HG03045 (cell line): ENCODE measurements at regions not wholly inside any gene's neighbourhood (a gene's known extent, or its start where the extent isn't known, plus 50 kb on each side); places are given as distances from the start of the nearest gene placed in this dataset.
A peak's percentile ranks its signal among the peaks of the same experiment; 100 is the strongest.

Experiments used
- ATAC-seq: cut with Tn5 transposase; IDR thresholded peaks from one replicate; pipeline ENCODE4 v1.9.1; 2021; ENCODE audit warnings: mild to moderate bottlenecking, moderate library complexity; ENCODE audit not compliant: unreplicated experiment

DNA sequence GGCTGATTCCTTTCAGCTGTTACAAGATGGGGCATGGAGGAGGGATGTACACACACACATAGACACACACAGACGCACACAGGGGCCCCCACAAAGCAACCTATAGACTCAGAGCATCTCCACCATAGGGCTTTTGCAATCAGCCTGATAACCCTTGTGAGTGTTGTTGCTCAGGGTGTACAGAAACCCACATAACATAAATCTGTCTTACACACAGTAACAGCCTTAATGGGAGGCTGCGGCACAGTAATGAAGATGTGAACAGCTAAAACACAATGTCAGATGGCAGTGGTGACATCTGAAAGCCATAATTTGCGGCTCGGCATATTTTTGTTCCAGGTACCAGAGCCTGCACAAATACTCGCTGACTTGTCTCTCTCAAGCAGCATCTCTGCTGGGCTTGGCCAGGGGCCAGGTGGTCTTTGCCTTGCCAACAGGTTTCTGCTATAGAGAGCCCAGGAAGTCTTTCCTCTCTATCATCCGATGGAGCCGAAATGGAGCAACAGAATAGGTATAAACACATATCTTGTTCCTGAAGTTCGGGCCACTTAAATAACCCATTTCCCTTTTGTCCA lies 357.2 kb upstream of the GATB start:
- no peak for ATAC-seq

DNA sequence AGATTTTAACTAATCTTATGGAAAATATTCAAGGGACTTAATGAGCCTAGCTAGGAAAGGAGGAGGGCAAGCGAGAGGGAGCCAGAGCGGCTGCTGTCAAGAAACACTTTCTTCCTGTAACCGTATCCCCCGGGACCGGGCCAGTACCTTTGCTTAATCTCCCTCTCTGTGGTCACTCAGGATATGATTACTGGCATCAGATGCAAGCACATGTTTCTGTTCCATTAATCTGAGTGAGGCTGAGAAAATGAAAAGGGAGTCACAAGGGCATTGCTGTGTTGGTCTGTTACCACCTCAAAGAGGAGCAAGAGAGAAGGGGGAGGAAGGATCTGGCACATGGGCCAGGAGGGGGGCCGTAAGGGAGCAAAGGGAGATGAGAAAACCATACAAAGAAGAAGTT lies 356.7 kb upstream of the GATB start:
- ATAC-seq, result no peak

DNA sequence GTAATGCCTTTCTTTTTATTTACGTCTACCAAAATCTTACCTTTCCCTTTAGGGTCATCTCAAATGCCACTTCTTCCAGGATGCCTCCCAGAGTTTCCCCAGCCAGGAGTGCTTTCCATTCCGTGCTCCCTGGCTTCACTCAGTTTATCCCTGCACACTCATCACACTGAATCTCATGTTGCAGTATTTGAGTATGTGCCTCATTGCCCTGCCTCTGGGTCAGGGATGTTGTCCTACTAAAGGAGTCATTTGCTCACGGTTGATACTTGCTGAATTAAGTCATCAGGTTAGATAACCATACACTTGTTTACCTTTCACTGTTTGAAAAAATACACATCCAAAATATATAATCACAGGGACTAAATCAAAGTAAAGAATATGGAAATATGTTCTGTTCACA lies 356.2 kb upstream of the GATB start:
- no peak for ATAC-seq

DNA sequence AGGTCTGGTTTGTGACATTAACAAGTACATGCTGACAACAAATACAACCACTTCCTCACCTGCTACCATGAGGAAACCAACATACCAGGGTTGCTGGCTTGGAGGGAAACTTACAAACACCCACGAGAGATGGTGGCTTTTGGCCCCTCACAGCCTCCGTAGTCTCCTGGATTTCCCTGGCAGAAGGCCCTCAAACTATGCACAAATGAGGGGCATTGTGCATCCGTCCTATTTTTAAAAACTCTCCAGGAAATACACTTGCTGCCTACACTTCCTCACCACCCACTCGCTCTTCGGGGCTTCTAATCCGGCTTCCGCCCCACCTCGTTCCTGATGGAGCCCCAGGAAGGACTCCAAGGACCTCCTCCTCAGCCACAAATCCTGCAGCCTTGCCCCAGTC lies 355.0 kb upstream of the GATB start:
- ATAC-seq, result no peak

DNA sequence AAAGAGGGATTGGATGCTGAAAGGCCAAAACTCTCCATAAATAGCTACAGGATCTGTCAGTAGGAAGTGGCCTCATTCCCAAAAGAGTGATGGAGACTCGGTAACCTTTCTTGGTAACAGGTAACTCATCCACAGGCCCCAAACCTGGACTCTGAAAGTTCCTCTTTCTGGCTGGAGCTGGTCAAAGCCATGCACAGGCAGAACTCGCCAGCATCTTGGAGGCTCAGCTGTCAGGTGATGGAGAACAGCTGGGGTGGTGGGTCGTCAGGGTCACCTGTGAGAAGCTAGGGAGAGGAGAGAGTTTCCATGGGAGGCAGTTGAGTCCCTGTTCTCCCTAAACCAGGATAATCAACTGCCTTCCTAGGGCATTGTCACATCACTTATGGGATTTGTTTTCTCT lies 354.3 kb upstream of the GATB start:
- ATAC-seq, result no peak

DNA sequence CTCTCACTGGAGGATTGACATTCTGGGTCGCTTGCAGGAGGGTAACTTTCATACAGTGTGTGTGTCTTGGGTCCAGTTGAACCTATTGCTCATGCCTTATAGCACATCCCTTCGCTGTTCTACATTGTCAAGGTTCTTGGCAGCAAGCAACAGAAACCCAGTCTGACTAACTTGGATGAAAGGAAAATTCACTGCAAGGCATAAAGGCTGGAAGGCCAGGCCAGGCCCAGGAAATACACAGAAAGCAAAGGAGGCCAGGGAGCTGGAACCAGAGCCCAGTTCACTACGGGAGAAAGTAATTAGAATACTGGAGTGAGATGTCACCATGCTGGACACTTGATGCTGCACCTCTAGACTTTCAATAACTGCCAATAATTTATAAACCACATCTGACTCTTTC lies 353.8 kb upstream of the GATB start:
- no peak for ATAC-seq

DNA sequence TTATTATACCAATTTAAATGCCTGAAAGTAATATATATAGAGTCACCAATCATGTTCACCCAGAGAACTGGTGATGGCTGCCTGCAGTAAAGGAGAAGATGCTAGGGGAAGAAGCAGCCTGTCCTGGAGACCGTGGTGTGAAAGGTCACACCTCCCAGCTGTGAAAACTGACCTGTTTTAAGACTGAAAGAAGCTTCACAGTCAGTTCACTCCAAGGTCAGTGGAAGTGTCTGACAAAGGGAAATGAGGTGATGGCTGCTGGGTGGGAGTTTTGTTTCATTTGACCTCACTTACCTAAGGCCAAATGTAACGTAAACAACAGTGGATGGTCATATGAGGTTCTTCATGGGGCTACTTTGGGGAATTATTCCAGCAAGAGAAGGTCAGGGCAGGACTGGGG lies 352.1 kb upstream of the GATB start:
- ATAC-seq, result peak; percentile 77

DNA sequence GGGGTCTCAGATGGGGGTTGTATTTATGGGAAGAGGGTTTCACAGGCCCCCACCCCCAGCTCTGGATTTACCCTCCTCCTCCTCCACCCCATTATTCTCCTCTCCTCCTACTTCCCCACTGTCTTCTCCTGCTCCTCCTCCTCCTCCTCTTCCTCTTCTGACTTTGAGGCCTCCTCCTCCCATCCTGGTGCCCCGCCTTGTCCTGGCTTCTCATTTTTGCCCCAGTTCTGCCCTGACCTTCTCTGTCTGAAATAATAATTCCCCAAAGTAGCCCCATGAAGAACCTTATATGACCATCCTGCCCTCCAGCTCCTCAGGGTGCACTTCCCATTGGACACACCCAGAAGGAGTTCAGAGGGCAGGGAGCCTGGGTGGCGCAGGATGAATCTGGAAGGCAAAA lies 351.4 kb upstream of the GATB start:
- no peak for ATAC-seq

DNA sequence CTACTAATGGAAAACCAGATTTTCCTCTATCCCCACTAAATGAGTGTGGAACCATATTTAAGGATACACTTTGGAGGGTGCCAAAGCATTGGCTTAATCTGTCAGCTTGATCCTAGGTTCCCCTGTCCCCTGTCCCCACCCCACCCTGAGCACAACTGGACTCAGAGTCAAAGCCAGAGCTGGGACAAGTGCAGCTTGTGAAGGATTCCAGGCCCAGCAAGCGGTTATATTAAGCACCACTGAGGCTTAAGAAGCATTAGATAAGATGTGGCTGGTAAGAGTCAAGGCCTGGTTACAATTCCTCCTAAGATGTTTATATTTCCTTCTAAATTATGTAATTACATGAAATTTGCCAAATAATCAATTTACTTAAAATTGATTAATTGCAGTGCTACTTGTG lies 350.0 kb upstream of the GATB start:
- no peak for ATAC-seq

DNA sequence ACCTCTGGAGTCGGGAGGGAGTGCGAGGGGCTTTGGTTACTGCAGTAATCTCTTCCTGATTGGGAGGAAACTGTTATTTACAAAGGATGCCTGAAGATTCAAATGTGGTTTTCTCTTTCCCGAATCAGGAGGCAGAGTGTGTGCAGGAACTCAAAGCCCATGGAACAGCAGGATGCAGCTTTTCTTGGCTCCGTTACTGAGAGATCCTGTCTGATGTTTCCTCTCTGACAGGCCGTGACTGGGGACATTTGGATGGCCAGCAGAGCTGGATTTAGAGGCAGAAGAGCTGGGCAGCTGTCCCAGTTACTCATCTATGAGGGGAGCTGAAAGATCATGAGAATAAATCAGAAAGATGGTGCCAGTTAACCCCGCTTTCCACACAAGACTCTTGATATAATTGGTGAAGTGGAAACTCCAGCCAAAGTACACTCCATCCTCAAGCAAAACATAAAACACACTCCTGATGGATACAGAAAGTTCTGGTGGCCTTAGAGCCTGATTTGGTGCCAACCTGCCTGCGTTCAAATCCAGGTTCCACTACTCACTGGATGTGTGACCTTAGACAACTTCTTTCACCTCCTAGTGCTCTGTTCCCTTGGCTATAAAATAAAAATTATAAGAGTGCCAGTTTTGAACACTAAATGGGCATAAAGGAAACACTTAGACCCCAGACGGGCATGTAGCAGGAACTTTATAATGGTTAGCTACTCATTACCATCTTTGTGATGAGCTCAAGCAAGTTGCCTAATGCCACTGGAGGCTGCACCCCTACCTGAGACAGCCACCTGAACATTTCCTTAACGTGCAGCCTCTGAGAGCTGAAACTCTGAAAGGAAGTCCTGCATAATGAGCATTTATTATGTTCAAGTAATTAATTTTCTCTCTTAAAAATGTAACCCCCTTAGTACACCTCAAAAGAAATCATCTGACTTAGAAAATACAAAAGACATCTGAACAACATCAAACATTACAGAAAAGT lies 349.0 kb upstream of the GATB start:
- ATAC-seq, result no peak

DNA sequence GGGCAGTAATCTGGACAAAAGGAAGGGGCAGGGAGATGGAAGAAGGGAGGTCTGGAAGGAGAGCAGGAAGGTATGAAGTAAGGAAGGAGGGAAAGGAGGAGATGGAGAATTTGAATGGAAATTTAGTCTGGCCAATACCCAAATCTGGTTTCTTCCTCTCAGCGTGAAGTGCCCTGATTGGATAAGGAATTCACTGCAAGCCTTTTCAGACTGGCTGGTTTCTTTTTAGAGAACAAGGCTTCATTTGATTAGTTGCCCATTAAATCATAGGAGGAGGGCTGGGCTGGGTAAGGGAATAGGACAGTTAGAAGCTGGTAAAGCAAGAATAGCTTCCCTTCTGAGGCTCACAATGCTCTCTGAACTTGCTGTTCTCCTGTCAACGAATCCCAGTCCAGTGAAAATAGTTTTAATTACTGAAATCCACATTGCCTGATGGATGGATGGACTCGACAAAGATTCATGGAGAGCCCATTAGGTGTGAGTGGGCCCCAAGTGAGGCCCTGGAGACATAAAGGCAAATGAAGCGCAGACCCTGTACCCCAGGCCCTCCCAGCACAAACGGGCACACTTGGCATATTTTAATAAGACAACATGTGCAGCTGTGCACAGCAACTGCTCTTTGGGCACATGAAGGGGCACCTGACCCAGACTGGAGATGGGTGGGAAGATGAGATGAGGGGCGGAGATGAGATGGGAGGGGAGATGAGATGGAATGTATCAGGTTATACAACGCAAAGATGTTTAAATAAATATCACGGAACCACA lies 347.1 kb upstream of the GATB start:
- no peak for ATAC-seq

DNA sequence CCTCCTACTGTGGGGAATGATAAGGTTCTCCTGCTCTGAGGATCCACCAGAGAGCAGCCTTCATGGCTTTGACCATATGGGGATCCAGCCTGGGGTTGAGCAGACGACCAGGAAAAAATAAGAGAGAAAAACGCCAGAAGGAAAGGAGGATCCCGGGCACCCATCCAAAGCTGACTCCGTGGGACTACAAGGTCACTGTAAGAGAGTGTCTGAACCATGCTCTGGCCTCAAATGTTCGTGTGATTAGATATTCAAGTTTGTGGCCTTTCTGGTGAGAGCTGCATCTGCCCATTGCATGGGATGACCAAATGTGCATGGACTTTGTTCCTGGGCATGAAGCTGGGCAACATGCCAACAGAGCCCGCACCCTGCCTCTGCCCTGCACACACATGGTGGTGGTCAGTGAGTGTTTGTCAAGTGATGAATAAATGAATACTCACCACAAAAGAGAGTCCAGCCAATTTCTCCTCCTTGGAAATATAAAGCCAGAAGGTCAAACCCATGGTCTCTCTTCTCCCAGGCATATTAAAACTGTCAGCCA lies 346.0 kb upstream of the GATB start:
- no peak for ATAC-seq

DNA sequence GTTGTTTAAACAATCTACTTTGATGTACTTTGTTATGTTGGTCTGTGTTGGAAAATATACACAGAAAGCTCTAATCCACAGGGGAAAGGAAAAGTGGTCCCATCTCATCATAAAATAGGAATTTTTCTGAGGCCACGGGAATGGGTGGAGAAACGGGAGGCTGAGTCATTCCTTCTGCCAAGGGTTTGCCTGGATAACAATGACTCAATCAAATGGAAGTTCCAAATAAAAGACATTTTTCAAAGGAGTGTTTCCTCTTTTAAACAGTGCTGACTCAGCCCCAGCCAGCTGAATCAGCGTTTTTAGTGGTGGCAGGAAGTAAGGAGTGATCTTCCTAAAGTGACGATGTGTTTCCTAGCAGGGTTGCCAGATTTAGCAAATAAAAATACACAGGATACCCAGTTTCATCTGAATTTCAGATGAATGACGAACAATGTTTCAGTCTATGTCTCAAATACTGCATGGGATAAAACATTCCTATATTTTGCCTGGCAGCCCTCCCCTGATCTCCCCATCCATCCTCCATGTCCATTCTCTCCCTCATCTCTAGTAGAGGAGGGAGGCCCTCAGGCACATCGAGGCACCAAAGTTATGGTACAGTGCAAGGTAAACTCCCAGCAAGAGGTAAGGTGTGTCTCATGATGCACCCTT lies 345.4 kb upstream of the GATB start:
- no peak for ATAC-seq

DNA sequence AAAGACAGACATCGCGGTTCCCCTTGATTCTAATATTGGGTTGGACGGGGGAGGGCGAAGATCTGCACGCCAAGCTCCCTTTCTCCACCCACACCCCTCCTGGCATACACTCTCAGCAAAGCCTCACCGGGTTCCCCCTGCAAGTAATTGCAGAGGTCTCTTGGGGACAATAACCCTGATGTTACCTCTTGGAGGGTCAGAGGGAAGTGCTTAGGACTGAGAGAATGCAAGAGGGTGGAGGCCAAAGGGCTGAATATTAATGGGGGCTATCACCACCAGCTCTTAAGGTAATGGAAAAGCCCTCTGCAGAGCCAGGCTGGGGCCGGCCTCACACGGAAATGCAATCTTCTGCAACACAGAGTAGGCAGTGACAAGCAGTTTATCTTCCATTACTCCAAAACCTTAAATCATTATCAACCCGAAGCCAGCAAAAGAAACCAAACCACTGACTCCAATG lies 344.1 kb upstream of the GATB start:
- no peak for ATAC-seq

DNA sequence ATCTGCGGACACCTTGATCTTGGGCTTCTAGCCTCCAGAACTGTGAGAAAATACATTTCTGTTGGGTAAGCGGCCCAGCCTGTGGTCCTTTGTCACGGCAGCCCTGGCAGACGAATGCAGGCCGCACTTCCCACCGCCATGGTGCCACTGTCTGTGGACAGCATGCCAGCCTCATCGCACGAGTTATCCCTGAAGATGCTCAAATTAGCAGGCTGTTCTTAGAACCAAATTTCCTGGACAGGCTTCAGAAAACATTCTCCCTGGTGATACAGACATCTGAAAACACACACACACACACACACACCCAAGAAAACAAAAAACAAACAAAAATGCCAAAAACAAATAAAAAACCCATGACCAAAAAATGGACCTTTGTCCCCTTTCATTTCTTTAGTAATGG lies 343.5 kb upstream of the GATB start:
- ATAC-seq, result no peak

DNA sequence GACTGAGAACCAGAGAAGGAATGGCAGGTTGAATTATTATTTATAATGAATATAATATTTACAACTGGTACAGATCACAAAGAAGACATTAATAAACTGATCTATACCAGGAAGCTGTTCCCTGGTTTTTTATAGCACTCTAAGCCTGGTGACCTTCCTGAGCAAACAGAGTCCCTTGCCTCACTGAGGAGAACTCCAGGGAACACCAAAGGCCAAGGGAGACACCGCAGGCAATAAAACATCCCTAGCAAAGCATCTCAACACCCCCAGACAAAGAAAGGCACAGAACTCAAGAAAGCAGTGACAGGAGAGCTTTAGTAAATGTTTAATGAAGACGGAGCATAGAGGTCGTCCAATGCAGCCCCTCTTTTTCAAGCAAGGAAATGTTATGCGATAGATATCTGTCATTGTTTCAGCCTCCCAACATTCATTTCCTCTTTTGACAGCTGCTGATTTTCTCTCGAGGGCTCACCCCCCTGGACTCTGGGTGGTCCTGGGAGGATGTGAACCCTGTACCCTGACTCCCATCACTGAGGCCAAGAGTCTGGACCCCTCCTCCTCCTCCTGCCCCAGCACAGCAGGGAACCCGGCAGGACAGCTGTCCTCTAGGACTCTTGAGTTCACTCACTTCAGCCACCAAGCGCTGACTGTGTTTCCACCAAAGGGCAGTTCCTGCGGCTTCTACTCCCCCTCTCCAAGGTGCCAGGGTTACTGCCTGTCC lies 342.5 kb upstream of the GATB start:
- ATAC-seq, result no peak

DNA sequence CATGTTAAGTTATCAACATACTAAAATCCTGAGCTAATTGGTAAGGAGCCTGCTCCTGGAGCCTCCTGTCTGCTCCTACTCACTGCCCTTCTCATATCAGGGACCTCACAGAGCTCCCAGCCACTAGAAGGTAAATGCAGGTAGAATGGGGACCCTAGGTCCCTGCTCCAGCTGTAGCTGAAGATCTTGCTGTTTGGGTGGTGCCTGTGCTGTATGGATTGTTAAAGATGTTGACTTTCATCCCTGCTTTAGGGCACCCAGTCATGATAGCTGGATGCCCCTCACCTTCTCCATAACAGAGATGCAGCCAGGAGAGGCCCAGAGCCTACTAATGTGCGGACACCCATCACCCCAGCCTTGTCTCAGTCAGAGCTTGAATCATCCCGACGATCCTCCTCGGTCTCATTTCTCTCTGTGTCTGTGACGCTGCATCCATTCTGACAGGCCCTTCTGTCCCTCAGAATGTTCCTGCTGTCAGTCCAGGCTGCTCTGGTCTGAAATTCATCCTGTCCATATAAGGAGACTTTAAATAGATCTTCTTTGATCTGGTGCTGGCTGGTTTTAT lies 341.7 kb upstream of the GATB start:
- no peak for ATAC-seq

DNA sequence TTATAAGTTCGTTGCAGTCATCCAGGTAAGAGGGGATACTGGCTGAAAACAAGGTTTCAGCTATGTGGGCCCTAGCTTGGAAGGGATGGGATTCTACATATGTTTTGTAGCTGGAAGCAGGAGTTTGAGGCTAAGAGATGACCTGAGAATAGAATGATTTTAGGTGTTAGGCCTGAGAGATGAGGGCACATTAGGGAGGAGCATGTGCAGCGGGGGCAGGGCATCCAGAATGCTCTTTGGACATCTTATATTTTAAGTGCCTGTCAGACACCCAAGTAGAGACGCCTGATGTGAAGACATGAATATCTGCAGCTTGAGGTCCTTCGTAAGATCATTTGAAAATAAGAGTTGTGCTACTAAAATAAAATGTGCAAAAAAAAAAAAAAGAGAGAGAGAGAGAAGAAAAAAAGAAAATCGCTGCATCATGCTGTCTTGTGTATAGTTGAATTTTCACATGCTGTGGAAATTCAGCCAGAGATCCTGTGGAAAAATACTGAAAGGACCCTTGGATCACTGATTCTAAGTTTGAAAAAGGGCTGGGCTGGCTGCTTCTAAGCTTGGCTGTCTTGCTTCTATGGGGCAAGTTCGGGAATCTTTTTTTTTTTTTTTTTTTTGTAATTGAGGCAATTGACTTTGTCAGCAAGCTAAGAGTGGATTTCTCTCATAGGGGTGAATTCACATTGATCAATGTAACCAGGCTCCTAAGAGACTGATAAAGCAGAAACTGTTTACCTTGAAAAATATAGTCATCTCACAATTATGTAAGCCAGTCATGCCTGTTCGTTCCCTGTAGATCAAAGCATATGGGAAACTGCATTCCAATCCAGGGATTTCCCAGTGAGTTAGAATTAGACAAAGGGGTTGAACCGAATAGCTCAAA lies 341.0 kb upstream of the GATB start:
- ATAC-seq, result no peak
